Colonic mucosa (tissue), 4 donors: ENCODE measurements at regions not wholly inside any gene's neighbourhood (a gene's known extent, or its start where the extent isn't known, plus 50 kb on each side); places are given as distances from the start of the nearest gene placed in this dataset.

ENCODE experiments used
- DNase-seq: peaks from one replicate; pipeline ENCODE4 v3.0.0-alpha.2; 2020
- H3K27ac ChIP-seq: fragments of 200-600 bp; one replicate; pipeline ENCODE4 v1.8.0; 2021
- H3K27me3 ChIP-seq: fragments of 200-600 bp; one replicate; pipeline ENCODE4 v1.8.0; 2021
- H3K36me3 ChIP-seq: fragments of 200-600 bp; one replicate; pipeline ENCODE4 v1.8.0; 2021
- H3K4me1 ChIP-seq: fragments of 200-600 bp; one replicate; pipeline ENCODE4 v1.8.0; 2021; ENCODE audit warnings: mild to moderate bottlenecking
- H3K4me3 ChIP-seq: fragments of 200-600 bp; one replicate; pipeline ENCODE4 v1.8.0; 2021
- H3K9ac ChIP-seq, 2 donors: one replicate each; pipeline ENCODE4 v1.7.0; 2013; ENCODE audit warnings: control low read depth in 2 of 2, low read depth in 2 of 2, low read length in 2 of 2
- H3K9me3 ChIP-seq: fragments of 200-600 bp; one replicate; pipeline ENCODE4 v1.8.0; 2021
- CTCF ChIP-seq: fragments of 200-600 bp; IDR thresholded peaks from one replicate; pipeline ENCODE4 v1.8.0; 2022; ENCODE audit warnings: antibody characterized with exemption, mild to moderate bottlenecking
- intact Hi-C: fragments of 100-400 bp; cut with DNase I; formaldehyde crosslinking; loops from one replicate; pipeline ENCODE4 v1.14.1; 2022
- donor health status: healthy.
- donor health status: DM: no; HTN: no; CAD: no.
- donor health status: DM: no; HTN: no; CAD: no.

DNA sequence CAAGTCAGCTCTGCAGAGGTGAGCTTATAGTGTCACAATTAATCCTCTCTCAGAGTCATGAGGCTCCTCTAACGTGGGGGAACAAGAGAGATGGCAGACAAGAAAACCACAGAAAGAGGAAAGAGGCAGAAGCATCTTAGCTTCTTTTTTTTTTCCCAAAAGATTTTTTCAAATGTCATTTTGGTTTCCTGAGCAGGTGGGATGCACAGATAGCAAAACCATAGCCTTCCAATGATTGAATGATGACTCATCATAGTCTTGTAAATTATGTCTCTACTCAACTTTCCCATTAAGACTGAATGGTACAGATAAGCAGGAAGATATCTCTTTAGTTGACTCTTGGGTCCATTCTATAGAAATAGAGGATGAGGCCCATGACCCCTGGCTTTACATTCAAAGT, 162.8 kb upstream of the ZFHX3 start:
- no peak overlapping the region for H3K27ac ChIP-seq
- no peak for DNase-seq
- no peaks in the 10 kb centered on the region for H3K9me3 ChIP-seq
- H3K27me3 ChIP-seq = no peaks in the 10 kb centered on the region
- no peak for TF ChIP-seq CTCF
- H3K9ac ChIP-seq = no peak overlapping the region
- intact Hi-C loops = no loop called here
- no peaks in the 10 kb centered on the region for H3K4me1 ChIP-seq
- no peak overlapping the region for H3K4me3 ChIP-seq
- H3K36me3 ChIP-seq = no peaks in the 10 kb centered on the region

DNA sequence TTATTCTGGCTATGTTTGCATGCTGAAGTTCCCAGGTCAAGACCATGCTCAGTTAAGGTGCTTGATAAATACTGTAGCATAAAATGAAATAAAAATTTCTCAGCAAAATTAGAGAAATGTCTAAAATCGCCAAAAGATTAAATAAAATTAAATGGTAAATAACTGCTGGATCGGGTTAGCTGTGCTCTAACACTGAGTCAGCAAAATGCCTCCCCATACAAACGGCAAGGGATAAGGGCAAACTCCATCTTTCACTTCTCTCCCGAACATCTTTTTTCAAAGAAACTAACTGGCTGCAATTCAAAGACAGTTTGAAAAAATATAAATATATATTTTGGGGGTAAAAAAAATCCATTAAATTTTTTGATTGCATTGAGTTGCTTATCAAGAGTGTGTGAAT, 162.2 kb upstream of the ZFHX3 start:
- TF ChIP-seq CTCF = no peak
- Histone ChIP-seq H3K9ac (no peak overlapping the region), H3K4me1 (peaks cover 3% of the 10 kb centered on the region), H3K36me3 (no peaks in the 10 kb centered on the region), H3K27me3 (no peaks in the 10 kb centered on the region), H3K27ac (no peak overlapping the region), H3K4me3 (no peak overlapping the region), H3K9me3 (no peaks in the 10 kb centered on the region)
- intact Hi-C loops = no loop called here
- no peak for DNase-seq

DNA sequence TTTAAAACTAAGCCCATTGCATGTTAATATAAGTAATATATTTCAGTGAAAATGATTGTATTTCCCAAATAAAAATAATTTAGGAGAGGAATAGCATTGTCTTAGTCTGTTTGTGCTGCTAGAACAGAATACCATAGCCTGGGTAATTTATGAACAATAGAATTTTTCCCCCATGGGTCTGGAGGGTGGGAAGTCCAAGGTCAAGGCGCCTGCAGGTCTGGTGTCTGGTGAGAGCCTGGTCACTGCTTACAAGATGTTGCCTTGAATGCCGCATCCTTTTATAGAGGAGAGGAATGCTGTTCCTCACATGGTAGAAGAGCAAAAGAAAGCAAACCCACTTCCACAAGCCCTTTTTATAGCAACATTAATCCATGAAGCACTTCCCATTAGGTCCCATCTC, 161.3 kb upstream of the ZFHX3 start:
- no peak for DNase-seq
- Histone ChIP-seq H3K4me3 (no peak overlapping the region), H3K9me3 (no peaks in the 10 kb centered on the region), H3K27ac (no peak overlapping the region), H3K4me1 (peaks cover 3% of the 10 kb centered on the region), H3K27me3 (no peaks in the 10 kb centered on the region), H3K9ac (no peak overlapping the region), H3K36me3 (no peaks in the 10 kb centered on the region)
- TF ChIP-seq CTCF = no peak
- intact Hi-C loops = loop anchor here (5.0 kb wide), 1 partner anchor 43 kb away; no protein-coding TSS in a partner anchor

- no peak for DNase-seq
- H3K36me3 ChIP-seq = no peaks in the 10 kb centered on the region
- no peaks in the 10 kb centered on the region for H3K9me3 ChIP-seq
- H3K9ac ChIP-seq = no peak overlapping the region
- no peak overlapping the region for H3K27ac ChIP-seq
- H3K4me1 ChIP-seq = peaks cover 3% of the 10 kb centered on the region
- no peak for TF ChIP-seq CTCF
- intact Hi-C loops = loop anchor here (5.0 kb wide), 1 partner anchor 46 kb away; no protein-coding TSS in a partner anchor
- H3K27me3 ChIP-seq = no peaks in the 10 kb centered on the region
- H3K4me3 ChIP-seq = no peak overlapping the region
Observed at GRCh38 chr16:73206151-73206707, 158.3 kb upstream of the ZFHX3 start.

- Histone ChIP-seq H3K27me3 (no peaks in the 10 kb centered on the region), H3K27ac (peak overlapping the region; percentile 60), H3K4me1 (peaks cover 3% of the 10 kb centered on the region), H3K9ac (no peak overlapping the region), H3K9me3 (no peaks in the 10 kb centered on the region), H3K36me3 (no peaks in the 10 kb centered on the region), H3K4me3 (no peak overlapping the region)
- intact Hi-C loops = loop anchor here (5.0 kb wide), 1 partner anchor 47 kb away; no protein-coding TSS in a partner anchor
- no peak for TF ChIP-seq CTCF
- DNase-seq = no peak
Observed at GRCh38 chr16:73205153-73205886, 157.4 kb upstream of the ZFHX3 start.
